ENCODE measurements at regions not wholly inside any gene's neighbourhood (a gene's known extent, or its start where the extent isn't known, plus 50 kb on each side); places are given as distances from the start of the nearest gene placed in this dataset.

DNA sequence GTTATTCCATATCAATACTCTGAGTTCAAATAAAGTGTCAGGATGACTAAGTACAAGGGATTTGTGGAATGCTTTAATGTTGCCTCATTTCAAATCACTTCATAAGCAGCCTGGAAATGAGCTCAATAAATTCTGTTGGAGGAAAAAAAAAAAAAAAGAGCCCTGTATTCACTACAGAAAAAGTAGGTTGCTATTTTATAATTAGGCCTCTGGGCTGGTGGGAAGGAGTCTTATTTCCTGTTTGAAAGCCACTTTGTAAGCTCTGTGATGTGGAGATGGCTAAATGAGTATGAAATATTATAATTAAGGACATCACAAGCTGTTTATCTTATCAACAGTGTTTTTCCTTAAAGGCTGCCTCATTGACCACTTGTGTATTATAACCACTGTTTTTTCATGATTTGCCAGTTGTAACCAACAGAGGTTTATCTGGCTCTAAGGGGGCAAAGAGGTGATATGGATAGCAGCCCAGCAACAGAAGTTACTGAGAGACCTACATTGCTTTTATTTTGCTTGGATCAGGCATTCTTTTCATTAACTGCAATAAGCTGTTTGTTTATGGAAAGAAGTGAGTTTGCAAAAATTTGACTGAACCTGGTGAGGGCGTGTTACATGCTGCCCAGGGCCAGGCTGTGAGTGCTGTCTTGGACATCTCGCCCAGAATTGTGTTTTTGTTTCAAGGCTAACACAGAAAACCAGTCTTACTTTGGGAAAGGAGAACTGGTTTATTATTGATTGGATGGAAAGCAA is 563.3 kb upstream of the MAP3K7 start:
- in situ Hi-C loops (cut with HindIII; ENCODE audit: low pct_ligation_motif_present, low sequenced_read_pairs), result no loop called here
- H3K36me3 ChIP-seq (replicated peaks), result no peaks in the 10 kb centered on the region
- TF ChIP-seq, protein P1, sequence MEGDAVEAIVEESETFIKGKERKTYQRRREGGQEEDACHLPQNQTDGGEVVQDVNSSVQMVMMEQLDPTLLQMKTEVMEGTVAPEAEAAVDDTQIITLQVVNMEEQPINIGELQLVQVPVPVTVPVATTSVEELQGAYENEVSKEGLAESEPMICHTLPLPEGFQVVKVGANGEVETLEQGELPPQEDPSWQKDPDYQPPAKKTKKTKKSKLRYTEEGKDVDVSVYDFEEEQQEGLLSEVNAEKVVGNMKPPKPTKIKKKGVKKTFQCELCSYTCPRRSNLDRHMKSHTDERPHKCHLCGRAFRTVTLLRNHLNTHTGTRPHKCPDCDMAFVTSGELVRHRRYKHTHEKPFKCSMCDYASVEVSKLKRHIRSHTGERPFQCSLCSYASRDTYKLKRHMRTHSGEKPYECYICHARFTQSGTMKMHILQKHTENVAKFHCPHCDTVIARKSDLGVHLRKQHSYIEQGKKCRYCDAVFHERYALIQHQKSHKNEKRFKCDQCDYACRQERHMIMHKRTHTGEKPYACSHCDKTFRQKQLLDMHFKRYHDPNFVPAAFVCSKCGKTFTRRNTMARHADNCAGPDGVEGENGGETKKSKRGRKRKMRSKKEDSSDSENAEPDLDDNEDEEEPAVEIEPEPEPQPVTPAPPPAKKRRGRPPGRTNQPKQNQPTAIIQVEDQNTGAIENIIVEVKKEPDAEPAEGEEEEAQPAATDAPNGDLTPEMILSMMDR (IDR thresholded peaks at IDR 0.05; ENCODE audit: low read depth, low read length, missing control alignments), result no peak
- no peaks in the 10 kb centered on the region for H3K27me3 ChIP-seq (replicated peaks)
- DNase-seq, result no peak
- no peak overlapping the region for H3K4me3 ChIP-seq (ENCODE audit: low read depth, low read length)
- H3K27ac ChIP-seq, result peak overlapping the region; percentile 59

DNA sequence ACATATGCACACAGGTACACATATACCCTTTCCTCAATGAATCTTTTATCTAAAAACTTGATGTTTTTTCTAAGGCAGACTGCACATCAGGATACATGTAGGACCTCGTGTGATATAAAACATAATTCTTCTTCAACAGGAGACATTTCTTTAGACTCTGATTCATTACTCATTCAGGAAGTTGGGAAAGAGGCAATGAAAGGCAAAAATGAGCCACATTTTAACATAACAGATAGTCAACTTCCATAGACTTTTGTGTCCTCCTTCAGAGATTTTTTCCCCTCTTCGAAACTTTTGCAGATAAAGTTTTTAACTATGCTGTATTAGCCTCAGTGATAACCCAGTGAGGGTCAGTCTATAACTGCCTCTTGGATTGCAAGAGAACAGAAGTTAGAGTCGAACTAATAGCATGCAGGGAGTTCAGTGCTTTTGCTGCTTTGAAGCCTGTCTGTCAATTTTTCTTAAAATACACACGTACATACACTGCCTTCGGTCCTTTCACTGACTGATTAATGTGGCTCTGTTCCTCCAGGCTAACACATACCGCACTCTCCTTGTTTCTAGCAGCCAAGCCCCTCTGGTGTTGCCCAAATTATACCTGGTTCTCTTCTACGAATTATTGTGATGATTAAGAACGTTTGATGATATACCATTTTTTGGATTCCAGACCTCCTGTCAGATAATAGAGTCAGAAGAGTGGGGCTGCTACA is 562.5 kb upstream of the MAP3K7 start:
- Histone ChIP-seq H3K4me3 (ENCODE audit: low read depth, low read length) (no peak overlapping the region), H3K36me3 (replicated peaks) (no peaks in the 10 kb centered on the region), H3K27ac (peak overlapping the region; percentile 67), H3K27me3 (replicated peaks) (no peaks in the 10 kb centered on the region)
- TF ChIP-seq, protein P1 (IDR thresholded peaks at IDR 0.05; ENCODE audit: low read depth, low read length, missing control alignments), result no peak
- no peak for DNase-seq
- in situ Hi-C loops (cut with HindIII; ENCODE audit: low pct_ligation_motif_present, low sequenced_read_pairs), result no loop called here

DNA sequence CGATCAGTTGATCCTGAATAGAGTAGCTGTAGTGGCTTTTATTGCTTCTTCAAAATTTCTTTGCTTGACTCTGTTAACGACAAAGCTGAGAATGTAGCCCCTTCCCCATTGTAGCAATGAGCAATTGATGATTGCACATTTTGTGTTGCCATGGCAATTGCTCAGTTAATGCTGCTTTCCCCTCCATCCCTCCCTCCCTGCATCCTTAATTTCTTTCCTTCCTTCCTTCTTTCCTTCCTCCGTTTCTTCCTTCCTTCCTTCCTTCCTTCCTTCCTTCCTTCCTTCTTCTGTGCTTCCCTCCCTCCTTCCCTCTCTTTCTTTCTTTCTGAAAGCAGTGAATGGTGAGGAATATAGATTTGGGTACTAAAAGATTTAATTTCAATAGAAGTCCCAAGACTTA is 557.3 kb upstream of the MAP3K7 start:
- TF ChIP-seq, protein P1 (IDR thresholded peaks at IDR 0.05; ENCODE audit: low read depth, low read length, missing control alignments), result no peak
- no peak for DNase-seq
- no peaks in the 10 kb centered on the region for H3K27me3 ChIP-seq (replicated peaks)
- no peak overlapping the region for H3K27ac ChIP-seq
- in situ Hi-C loops (cut with HindIII; ENCODE audit: low pct_ligation_motif_present, low sequenced_read_pairs), result no loop called here
- H3K36me3 ChIP-seq (replicated peaks), result no peaks in the 10 kb centered on the region
- no peak overlapping the region for H3K4me3 ChIP-seq (ENCODE audit: low read depth, low read length)

DNA sequence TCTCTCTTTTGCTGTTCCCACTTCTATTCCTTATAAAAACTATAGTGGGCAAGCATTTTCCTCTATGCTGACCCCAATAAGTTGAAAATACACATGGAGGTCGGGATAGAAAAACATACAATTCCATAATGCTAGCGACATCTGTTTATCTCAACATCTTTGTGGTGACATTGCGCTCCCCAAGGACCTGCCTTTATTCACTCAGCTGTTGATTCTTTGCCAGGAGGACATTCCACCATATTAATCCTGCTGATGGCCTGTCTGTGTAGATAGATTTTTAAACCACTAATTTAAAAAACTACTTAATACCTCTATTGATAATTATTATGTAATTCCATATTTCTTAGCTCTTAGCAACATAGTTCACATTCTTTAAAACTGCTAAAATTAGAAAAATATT is 555.3 kb upstream of the MAP3K7 start:
- H3K27ac ChIP-seq, result no peak overlapping the region
- H3K36me3 ChIP-seq (replicated peaks), result no peaks in the 10 kb centered on the region
- no peaks in the 10 kb centered on the region for H3K27me3 ChIP-seq (replicated peaks)
- no peak overlapping the region for H3K4me3 ChIP-seq (ENCODE audit: low read depth, low read length)
- DNase-seq, result peak; percentile 13
- in situ Hi-C loops (cut with HindIII; ENCODE audit: low pct_ligation_motif_present, low sequenced_read_pairs), result no loop called here
- TF ChIP-seq, protein P1 (IDR thresholded peaks at IDR 0.05; ENCODE audit: low read depth, low read length, missing control alignments), result no peak

DNA sequence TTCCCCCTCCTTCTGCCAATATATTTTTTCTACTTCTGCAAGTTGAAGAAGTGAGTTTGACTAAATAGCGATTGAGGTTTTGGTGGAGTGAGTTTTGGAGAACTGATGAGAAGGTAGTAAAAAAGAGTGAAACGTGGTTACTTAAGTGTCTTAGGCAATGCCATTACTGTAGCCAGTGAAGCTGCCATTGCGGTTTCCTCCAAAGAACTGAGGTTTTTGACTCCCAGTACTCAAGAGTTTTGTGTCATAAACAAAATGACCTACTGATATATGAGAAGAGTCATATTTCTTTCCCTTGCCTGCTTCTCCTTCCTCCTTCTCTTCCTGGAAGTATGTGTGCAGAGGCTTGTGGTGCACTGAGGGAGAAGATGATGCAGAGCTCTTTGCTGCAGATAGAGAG is 554.5 kb upstream of the MAP3K7 start:
- Histone ChIP-seq H3K4me3 (ENCODE audit: low read depth, low read length) (no peak overlapping the region), H3K27me3 (replicated peaks) (no peaks in the 10 kb centered on the region), H3K27ac (no peak overlapping the region), H3K36me3 (replicated peaks) (no peaks in the 10 kb centered on the region)
- DNase-seq, result no peak
- TF ChIP-seq, protein P1 (IDR thresholded peaks at IDR 0.05; ENCODE audit: low read depth, low read length, missing control alignments), result no peak
- in situ Hi-C loops (cut with HindIII; ENCODE audit: low pct_ligation_motif_present, low sequenced_read_pairs), result no loop called here

Data from brain microvascular endothelial cell (primary cell).